Epidermal melanocyte (primary cell): ENCODE measurements at regions not wholly inside any gene's neighbourhood (a gene's known extent, or its start where the extent isn't known, plus 50 kb on each side); places are given as distances from the start of the nearest gene placed in this dataset.
"Not testable (repeated sequence)": the region's sequence is repeated elsewhere in the genome, so short reads cannot be mapped to it uniquely, and the experiment has no call there.

Experiments
- DNase-seq: peaks from one replicate; pipeline ENCODE4 v3.0.0; 2011; ENCODE audit warnings: low spot score; ENCODE audit not compliant: insufficient read length

- not testable (repeated sequence) for DNase-seq
Observed at GRCh38 chr2:91520972-91521535, 2829.6 kb downstream of the RPIA start.

DNA sequence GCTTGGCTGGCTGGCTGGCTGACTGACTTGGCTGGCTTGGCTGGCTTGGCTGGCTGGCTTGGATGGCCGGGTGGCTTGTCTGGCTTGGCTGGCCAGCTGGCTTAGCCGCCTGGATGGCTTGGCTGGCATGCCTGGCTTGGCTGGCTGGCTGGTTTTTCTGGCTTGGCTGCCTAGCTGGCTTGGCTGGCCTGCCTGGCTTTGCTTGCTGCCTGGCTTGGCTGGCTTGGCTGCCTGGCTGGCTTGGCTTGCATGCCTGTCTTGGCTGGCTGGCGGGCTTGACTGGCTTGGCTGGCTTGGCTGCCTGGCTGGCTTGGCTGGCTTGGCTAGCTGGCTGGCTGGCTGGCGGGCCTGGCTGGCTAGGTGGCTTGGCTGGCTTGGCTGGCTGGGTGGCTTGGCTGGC lies 2830.5 kb downstream of the RPIA start:
- DNase-seq: not testable (repeated sequence)

- not testable (repeated sequence) for DNase-seq
Observed at GRCh38 chr2:91522877-91523276, 2831.4 kb downstream of the RPIA start.

- not testable (repeated sequence) for DNase-seq
Observed at GRCh38 chr2:91523751-91524150, 2832.3 kb downstream of the RPIA start.

DNA sequence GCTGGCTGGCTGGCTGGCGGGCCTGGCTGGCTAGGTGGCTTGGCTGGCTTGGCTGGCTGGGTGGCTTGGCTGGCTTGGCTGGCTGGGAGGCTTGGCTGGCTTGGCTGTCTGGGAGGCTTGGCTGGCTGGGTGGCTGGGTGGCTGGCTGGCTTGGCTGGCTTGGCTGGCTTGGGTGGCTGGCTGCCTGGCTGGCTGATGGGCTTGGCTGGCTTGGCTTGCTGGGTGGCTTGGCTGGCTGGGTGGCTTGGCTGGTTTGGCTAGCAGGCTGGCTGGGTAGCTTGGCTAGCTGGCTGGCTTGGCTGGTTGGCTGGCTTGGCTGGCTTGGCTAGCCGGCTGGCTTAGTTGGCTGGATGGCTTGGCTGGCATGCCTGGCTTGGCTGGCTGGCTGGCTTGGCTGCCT lies 2834.1 kb downstream of the RPIA start:
- not testable (repeated sequence) for DNase-seq

DNA sequence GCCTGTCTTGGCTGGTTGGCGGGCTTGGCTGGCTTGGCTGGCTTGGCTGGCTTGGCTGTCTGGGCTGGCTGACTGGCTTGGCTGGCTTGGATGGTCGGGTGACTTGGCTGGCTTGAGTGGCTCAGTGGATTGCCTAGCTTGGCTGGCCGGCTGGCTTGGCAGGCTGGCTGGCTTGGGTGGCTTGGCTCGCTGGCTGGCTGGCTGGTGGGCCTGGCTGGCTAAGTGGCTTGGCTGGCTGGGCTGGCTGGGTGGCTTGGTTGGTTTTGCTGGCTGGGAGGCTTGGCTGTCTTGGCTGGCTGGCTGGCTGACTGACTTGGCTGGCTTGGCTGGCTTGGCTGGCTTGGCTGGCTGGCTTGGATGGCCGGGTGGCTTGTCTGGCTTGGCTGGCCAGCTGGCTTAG lies 2834.6 kb downstream of the RPIA start:
- DNase-seq: not testable (repeated sequence)

GRCh38 chr2:91527056-91527455 lies 2835.6 kb downstream of the RPIA start:
- not testable (repeated sequence) for DNase-seq

DNA sequence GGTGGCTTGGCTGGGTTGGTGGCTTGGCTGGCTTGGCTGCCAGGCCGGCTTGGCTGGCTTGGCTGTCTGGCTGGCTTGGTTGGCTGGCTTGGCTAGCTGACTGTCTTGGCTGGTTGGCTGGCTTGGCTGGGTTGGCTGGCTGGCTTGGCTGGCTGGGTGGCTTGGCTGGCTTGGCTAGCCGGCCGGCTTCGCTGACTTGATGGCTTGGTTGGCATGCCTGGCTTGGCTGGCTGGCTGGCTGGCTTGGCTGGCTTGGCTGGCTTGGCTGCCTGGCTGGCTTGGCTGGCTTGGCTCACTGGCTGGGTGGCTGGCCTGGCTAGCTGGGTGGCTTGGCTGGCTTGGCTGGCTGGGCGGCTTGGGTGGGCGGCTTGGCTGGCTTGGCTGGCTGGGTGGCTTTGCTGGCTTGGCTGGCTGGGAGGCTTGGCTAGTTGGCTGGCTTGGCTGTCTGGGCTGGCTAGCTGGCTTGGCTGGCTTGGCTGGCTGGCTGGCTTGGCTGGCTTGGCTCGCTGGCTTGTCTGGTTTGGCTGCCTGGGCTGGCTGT lies 2836.1 kb downstream of the RPIA start:
- DNase-seq: not testable (repeated sequence)

DNA sequence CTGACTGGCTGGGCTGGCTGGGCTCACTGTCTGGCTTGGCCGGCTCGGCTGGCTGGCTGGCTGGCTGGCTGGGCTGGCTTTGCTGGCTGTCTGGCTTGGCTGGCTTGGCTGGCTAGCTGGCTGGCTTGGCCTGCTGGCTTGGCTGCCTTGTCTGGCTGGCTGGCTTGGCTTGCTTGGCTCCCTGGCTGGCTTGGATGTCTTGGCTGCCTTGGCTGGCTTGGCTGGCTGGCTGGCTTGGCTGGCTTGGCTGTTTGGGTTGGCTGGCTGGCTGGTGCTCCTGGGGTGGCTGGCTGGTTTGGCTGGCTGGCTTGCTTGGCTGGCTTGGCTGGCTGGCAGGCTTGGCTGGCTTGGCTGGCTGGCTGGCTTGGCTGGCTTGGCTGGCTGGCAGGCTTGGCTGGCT lies 2836.9 kb downstream of the RPIA start:
- not testable (repeated sequence) for DNase-seq

DNA sequence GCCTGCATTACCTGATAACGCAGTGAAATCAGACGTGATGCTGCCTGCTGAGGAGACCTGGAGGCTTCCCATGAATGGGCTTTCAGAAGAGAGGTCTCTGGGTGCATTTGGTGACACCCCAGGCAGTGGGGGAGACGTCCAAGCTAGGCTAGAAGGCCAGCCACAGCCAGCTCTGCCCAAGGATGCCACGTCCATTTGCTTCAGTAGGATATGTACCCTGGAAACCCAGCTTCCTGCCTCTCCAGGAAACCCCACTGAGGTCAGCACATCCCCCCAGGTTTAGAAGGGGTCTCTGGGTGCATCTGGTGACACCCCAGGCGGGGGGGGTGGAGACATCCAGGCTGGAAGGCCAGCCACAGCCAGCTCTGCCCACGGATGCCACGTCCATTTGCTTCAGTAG lies 2844.6 kb downstream of the RPIA start:
- not testable (repeated sequence) for DNase-seq

- DNase-seq: not testable (repeated sequence)
Observed at GRCh38 chr2:91536549-91537263, 2845.2 kb downstream of the RPIA start.

GRCh38 chr2:91549316-91549715 lies 2857.8 kb downstream of the RPIA start:
- not testable (repeated sequence) for DNase-seq

DNA sequence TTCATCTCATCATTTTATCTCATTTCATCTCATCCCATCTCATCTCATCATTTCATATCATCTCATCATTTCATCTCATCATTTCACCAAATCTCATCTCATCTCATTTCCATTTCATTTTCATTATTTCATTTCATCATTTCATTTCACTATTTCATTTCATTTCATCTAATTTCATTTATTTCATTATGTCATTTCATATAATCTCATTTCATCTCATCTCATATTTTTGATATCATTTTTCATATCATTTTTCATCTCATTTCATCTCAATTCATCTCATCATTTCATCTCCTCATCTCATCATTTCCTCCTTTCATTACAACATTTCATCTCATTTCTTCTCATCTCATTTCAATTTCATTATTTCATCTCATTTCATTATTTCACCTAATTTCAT lies 2866.8 kb downstream of the RPIA start:
- not testable (repeated sequence) for DNase-seq

- not testable (repeated sequence) for DNase-seq
Observed at GRCh38 chr2:91559269-91559668, 2867.8 kb downstream of the RPIA start.

DNA sequence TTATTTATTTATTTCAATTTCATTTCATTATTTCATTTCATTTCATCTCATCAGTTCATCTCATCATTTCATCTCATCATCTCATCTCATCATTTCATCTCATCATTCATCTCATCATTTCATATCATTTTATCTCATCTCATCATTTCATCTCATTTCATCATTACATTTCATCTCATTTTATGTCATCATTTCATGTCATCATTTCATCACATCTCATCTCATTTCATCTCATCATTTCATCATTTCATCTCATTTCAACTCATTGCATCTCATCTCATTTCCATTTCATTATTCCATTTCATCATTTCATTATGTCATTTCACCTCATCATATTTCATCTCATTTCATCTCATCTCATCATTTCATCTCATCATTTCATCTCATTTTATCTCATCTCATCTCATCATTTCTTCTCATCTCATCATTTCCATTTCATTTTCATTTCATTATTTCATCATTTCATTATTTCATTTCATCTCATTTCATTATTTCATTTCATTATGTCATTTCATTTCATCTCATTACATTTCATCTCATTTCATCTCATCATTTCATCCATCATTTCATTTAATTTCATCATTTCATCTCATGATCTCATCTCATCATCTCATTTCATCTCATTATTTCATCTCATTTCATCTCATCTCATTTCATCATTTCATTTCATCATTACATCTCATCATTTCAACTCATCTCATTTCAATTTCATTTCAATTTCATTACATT lies 2868.6 kb downstream of the RPIA start:
- DNase-seq: not testable (repeated sequence)

DNA sequence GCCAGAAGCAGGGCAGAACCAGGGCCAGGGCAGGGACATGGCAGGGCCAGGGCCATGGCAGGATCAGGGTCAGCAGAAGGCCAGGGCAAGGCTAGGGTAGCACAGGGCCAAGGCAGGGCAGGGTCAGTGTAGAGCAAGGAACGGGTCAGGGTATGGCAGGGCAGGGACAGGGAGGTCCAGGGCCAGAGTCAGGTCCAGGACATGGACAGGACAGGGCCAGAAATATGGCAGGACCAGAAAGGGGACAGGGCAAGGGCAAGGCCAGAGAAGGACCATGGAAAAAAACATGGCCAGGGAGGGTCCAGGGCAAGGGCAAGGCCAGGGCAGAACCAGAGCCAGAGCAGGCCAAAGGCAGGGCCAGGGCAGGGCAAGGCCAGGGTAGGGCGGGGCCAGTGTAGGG lies 2870.7 kb downstream of the RPIA start:
- not testable (repeated sequence) for DNase-seq

DNA sequence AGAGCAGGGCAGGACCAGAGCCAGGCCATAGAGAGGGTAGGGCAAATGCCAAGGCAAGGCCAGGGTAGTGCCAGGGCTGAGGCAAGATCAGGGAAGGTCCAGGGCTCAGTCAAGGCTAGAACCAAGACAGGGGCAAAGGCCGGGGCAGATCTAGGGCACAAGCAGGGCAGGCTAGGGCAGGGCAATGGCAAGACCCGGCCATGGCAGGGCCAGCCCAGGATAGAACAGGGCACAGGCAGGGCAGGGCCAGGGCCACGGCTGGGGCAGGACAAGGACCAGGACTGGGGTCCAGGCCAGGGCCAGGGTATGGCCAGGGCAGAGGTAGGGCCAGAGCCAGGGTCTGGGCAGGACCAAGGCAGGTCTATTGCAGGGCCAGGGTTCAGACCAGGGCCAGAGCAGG lies 2873.2 kb downstream of the RPIA start:
- DNase-seq: not testable (repeated sequence)

- not testable (repeated sequence) for DNase-seq
Observed at GRCh38 chr2:91565689-91566430, 2874.4 kb downstream of the RPIA start.

DNA sequence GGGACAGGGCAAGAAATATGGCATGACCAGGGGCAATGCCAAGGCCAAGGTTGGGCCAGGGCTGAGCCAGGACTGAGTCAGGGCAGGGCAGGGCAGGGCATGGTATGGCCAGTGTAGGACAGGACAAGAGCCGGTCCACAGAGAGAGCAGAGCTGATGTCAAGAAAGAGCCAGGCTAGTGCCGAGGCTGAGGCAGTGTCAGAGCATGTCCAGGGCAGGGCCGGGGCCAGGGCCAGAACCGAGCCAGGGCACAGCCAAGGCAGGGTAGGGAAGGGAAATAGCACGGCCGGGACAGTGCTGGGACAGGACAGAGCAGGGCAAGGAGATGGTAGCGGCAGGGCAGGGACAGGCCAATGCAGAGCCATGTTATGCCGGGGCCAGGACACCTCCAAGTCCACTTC lies 2875.1 kb downstream of the RPIA start:
- not testable (repeated sequence) for DNase-seq

GRCh38 chr2:91567546-91568335 lies 2876.3 kb downstream of the RPIA start:
- DNase-seq: not testable (repeated sequence)
